HuH-7 (cell line): ENCODE measurements at regions not wholly inside any gene's neighbourhood (a gene's known extent, or its start where the extent isn't known, plus 50 kb on each side); places are given as distances from the start of the nearest gene placed in this dataset.

ENCODE experiments used
- DNase-seq: peaks from one replicate; pipeline ENCODE4 v3.0.0; 2011; ENCODE audit warnings: low spot score

- DNase-seq, result no peak
These were observed 500.6 kb downstream of the QKI start for GRCh38 chr6:163915131-163915530.

DNA sequence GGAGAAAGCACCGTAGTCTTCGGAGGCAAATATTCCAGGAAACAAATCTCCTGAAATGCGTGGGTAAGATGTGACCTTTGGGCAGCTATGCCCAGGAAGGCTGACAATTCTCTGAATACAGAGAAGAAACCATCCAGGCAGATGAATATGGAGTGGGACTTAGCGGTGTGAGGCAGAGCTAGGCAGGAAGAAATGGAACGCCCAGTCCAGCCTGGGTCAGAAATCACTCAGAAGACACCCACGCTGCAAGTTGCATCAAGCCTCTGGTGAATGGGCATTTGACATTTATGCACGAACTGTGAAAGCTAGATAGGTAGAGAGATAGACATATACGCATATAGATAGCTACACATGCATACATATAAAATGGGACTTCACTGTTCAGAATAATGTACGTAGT is 498.5 kb downstream of the QKI start:
- no peak for DNase-seq

GRCh38 chr6:163906006-163906710 is 491.6 kb downstream of the QKI start:
- no peak for DNase-seq

DNA sequence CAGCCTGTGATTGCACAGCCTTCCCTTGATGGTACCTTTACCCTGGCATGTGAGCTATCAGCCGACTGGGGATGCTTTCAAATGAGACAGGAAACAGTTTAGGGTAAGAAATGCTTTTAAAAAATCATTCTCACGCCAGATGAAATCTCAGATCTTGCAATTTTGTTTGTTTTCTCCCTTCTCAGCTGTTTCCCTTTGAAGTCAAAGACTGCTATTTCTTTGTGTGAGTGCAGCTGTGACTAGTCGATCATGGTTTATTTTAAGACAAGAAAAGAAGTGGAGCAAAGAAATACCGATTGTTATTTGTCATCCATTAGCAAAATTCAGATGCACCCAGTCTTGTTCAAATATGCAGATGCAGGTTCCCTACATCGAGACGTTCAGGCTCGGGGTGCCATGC is 489.7 kb downstream of the QKI start:
- DNase-seq, result no peak

DNA sequence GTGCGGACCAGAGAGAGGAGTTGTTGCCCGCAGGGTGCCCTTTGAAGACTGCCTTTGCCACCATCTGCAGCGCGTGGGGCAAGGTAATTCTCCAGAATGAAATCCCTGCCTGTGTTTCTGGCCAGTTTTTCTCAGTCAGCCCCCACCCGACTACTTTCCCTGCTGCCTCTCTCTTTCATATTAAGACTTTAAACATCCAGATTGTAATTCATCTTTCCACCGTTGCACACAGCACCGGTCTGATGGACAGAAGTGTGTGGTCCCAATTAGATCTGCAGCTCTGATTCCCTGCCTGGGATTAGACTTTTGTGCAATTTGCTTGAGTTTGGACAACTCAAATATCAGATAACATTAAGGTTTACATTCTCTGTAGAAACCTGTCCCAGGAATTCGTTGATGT is 489.0 kb downstream of the QKI start:
- no peak for DNase-seq

GRCh38 chr6:163902993-163903392 is 488.5 kb downstream of the QKI start:
- DNase-seq, result no peak

DNA sequence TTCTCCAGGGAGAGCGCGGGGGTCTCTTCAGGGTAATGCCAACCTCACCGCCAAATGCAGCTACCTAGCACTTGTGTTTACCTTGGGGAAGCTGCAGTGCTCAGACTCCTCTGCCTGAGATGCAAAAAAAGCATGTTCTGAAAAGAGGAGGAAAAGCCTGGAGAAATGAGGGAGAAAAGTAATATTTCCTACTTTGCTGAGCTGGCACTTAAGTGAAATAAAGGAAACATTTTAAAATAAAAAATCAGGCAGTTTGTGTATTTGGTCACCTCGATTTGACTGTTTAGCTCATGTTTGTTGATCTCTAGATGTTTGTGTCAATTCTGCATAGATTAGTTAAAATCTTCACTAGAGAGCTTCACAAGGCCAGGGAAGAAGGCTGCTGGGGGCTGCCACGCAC is 487.2 kb downstream of the QKI start:
- DNase-seq, result no peak

DNA sequence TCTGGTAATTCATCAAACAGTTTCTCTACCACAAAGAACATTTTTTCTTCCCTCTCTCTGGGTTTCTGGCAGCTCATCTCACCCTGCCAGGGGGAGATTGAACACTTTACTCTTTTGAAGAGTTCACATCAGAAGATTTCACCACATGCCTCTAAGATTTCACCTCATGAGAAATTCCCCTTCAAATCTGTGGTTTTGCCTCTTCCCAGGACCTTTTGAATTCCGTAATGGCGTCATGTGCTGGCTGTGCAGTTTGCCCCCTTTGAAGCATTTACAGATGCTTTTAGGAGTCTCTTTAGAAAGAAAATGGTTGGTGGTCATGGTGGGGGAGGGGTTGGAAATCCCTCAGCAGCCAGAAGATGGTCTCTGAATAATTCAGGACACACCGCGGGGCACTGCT is 486.1 kb downstream of the QKI start:
- DNase-seq, result no peak

DNA sequence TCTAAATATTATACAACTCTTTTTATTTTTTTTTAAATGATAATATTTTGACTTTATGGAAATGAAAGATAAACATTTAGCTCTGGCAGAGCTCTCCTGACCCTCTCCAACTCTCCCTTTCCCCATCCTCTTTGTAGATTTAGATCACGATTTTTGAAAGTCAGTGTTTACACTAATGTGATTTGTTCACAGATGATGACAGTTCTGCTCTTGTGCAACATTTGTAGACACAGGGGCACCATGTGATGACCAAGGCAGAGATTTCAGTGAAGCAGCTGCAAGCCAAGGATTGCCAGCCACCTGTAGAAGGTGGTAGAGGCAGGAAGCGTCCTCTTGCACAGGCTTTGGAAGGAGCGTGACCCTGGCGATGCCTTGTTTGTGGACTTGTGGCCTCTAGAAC is 483.2 kb downstream of the QKI start:
- DNase-seq, result no peak

GRCh38 chr6:163897030-163897429 is 482.5 kb downstream of the QKI start:
- no peak for DNase-seq

DNA sequence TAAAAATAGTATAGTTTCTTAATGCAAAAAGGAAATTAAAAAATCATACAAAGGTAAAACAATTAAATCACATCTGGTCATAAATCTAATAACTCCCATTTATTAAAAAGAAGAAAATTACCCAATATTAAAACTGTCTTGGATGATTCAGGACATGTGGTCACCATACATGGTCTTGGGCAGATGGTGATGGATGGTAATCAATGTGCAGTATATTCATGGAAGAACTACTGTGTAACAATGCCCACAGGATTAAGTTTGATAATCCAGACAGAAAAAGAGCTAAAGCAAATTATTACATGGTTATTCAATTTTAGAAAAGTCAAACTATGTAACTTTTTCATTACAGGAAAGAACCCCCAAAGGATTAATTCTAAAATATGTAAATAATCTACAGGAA is 480.6 kb downstream of the QKI start:
- no peak for DNase-seq

DNA sequence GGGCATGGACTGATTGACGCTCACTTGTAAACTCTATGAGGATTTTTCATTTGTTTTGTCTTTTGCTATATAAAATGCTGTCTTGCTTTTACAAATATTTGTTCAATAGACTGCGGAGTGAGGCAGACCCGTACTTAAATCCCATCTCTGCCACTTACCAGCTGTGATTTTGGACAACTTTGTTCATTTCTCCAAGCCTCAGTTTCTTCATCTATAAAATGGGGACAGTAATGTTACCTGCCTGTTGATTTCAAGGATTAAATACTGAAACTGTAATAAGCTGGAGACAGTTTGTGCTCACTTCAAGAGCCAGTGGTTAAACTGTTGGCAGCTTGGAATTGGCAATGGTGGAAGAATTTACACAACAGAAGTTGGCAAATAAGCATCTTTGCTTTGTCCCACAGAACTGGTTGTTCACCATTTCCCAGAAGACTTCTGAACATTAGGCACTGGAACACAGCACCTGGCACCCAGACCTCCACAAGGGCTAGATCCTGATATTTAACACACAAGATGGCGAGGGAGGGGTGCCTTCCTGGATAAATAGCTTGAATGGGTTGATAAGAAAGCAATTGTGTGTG is 479.2 kb downstream of the QKI start:
- DNase-seq, result no peak

GRCh38 chr6:163892824-163893561 is 478.5 kb downstream of the QKI start:
- DNase-seq, result no peak

DNA sequence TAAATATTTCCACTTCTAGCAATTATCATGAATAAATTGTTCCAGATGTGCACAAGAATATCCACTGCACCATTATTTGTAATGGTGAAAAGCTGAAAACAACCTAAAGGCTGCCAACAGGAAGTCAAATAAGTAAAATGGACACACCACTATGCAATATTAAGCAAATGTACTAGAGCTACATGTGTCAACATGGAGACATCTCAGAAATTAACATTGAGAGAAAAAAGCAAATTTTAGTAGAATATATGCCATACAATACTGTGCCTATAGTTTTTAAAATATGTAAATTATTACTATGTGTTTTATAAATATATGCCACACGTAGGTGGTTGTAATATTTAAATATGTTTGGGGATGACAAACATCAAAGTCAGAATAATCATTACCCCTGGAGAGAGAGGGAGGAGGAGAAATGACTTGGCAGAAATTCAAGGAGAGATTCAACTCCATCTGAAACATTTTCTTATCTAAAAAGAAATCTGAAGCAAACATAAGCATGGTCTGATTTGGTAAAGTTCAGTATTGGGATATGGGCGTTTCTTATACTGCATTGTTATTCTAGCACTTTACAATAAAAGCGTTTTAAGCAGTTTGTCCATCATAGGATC is 475.5 kb downstream of the QKI start:
- no peak for DNase-seq

- DNase-seq, result no peak
These were observed 473.7 kb downstream of the QKI start for GRCh38 chr6:163888030-163888819.

- DNase-seq, result no peak
These were observed 471.9 kb downstream of the QKI start for GRCh38 chr6:163886428-163886827.

DNA sequence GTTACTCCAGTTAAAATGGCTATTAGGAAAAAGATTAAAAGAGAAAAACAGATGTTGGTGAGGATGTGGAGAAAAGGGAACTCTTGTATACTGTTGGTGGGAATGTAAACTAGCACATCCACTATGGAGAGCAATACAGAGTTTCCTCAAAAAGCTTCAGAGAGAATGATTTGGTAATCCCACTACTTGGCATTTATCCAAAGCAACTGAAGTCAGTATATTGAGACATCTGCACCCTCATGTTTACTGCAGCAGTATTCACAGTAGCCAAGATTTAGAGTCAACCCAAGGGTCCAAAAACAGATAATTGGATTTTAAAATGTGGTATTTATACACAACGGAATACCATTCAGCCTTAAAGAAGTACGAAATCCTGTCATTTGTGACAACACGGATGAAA is 469.5 kb downstream of the QKI start:
- no peak for DNase-seq

DNA sequence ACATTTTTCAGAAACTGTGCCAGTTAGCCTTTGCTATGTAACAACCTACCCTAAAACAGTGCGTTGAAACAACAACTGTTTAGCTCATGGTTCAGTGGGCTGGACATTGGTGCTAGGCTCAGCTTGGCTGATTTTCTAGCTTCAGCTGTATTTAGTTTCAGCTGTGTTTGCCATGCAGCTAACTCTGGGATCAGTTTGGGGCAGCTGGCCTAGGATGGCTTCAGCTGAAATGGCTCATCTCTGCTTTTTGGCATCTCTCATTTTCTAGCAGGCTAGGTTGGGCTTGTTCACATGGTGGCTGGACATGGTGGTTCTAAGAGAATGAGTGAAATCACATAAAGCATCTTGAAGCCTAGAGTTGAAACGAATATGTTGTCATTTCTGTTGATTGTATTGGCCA is 464.2 kb downstream of the QKI start:
- no peak for DNase-seq

DNA sequence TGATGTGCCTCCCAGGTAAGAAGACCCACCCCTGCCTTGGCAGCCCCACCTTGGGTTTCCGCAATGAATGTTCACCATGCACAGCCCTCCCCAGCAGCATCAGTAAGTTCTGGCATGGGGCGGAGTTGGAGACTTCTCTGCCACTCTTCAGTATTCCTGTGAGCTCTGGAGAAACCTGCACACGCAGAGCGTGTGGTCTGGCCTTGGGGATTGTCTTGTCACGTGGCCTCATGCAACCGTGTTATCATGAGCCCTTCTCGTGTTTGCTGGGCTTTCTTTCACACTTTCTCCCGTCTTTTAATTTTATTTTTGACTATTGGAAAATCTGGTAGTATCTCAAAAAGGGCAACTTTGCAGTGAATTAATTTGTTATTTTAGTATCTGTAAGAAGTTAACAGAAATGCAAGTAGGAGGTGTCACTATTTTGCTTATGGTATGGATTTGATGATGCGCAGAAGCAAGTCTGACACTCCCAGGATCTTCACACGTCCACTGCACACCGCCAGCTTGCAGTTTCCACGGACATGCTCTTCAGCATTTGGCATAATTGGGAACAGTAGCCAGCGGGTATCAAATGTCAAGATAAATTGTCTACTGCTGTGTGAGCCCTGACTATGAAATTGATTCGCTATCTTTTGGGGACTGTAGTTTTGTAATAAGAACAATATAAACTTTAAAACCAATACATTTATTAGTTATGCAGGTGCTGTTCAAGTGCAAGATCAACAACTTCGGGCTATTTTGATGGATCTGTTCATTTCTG is 463.5 kb downstream of the QKI start:
- no peak for DNase-seq

GRCh38 chr6:163876391-163876790 is 461.9 kb downstream of the QKI start:
- DNase-seq, result no peak

DNA sequence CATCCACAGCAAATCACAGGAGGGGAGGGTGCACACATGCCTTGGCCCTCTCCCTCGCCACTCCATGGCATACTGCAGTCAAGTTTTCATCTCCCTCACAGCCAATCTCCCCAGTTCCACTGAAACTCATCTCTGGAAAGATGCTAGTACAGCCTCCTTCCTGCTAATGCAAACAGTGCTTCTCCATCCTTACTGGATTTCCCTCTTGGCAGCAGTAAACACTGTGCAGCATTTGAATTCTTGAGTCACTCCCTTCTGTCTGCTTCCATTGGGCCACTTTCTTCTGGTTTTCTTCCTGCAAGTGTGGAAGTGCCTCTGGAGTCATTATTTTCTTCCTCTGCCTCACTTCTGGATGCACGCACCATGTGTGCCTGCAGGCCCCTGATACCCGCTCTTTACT is 460.3 kb downstream of the QKI start:
- no peak for DNase-seq

DNA sequence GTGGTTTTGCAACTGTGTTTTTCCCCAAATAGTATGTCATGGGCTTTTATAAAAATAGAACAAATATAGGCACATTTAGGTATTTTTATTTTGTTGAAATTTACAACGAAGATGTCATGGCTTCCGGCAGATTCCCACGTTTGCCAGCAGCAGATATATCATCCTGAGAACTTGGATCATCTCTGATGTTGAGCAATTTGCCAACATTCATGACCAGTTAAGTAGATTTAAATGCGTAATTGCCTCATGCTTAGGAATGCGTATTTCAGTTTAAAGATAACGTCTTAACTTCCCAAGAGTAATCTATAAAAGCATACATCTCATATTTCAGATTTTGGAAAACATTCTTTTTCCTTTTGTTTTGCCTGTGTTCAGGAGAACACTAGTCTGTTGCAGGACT is 457.8 kb downstream of the QKI start:
- no peak for DNase-seq
